Kidney (tissue), 13 donors: ENCODE measurements at regions not wholly inside any gene's neighbourhood (a gene's known extent, or its start where the extent isn't known, plus 50 kb on each side); places are given as distances from the start of the nearest gene placed in this dataset.

Experiments used
- DNase-seq, 5 donors: peaks; one replicate each; pipeline ENCODE4 v3.0.0-alpha.2; 2013 to 2020
- FAIRE-seq: peaks from 2 replicates; lab custom pipeline; 2012; peaks lifted over from hg19 to GRCh38; lab: Jason Lieb, UNC
- H3K27ac ChIP-seq, 2 donors: one replicate each; pipeline ENCODE4 v1.7.0; 2013; ENCODE audit warnings: low read depth in 2 of 2, low read length in 2 of 2, inconsistent platforms in 1 of 2
- H3K27me3 ChIP-seq: one replicate; pipeline ENCODE4 v1.7.1; 2013; ENCODE audit warnings: low read length, inconsistent platforms; ENCODE audit not compliant: control insufficient read depth, insufficient read depth
- H3K36me3 ChIP-seq, 3 donors: one replicate each; pipeline versions ENCODE4 v1.7.0 to v1.7.1; 2013; ENCODE audit warnings: low read length in 3 of 3, control low read depth in 1 of 3, inconsistent platforms in 1 of 3; ENCODE audit not compliant: insufficient read depth in 3 of 3, control insufficient read depth in 2 of 3
- H3K4me1 ChIP-seq, 3 donors: one replicate each; pipeline versions ENCODE4 v1.7.0 to v1.7.1; 2013; ENCODE audit warnings: low read length in 3 of 3, inconsistent platforms in 1 of 3, low read depth in 1 of 3; ENCODE audit not compliant: control insufficient read depth in 2 of 3, insufficient read depth in 2 of 3
- H3K4me3 ChIP-seq, 3 donors: one replicate each; pipeline versions ENCODE4 v1.7.0 to v1.8.1; 2013; ENCODE audit warnings: low read length in 3 of 3, control low read depth in 1 of 3, inconsistent platforms in 1 of 3
- H3K9ac ChIP-seq, 3 donors: one replicate each; pipeline versions ENCODE4 v1.7.0 to v1.7.1; 2013; ENCODE audit warnings: low read length in 3 of 3, control low read depth in 1 of 3, inconsistent platforms in 1 of 3
- H3K9me3 ChIP-seq, 3 donors: one replicate each; pipeline versions ENCODE4 v1.7.0 to v1.7.1; 2013; ENCODE audit warnings: low read length in 3 of 3, control low read depth in 1 of 3, inconsistent platforms in 1 of 3; ENCODE audit not compliant: control insufficient read depth in 2 of 3, insufficient read depth in 1 of 3
- CTCF ChIP-seq: IDR thresholded peaks from 3 replicates; pipeline ENCODE4 v1.5.1; 2012; ENCODE audit warnings: mild to moderate bottlenecking, moderate library complexity, borderline replicate concordance; ENCODE audit not compliant: insufficient read depth; ENCODE audit errors: extremely low read depth
- intact Hi-C: fragments of 100-400 bp; cut with DNase I; formaldehyde crosslinking; loops from one replicate; pipeline ENCODE4 v1.11.1; 2022
- donor health status: control.
- donor health status: control.
- donor health status: control.
- donor health status: control.
- donor health status: control.
- donor health status: DM: yes; HTN: yes; CAD: no.
- donor health status: Normal renal cell carcinoma (clear cell type).

GRCh38 chr6:48178700-48179099, 67.7 kb upstream of the PTCHD4 start:
- no peak overlapping the region for H3K9ac ChIP-seq
- no peaks in the 10 kb centered on the region for H3K9me3 ChIP-seq
- H3K36me3 ChIP-seq, result no peaks in the 10 kb centered on the region
- DNase-seq (no peak), FAIRE-seq (no peak)
- H3K4me1 ChIP-seq, result no peaks in the 10 kb centered on the region
- no peak overlapping the region for H3K27ac ChIP-seq
- no peak overlapping the region for H3K4me3 ChIP-seq
- no peak for TF ChIP-seq CTCF
- intact Hi-C loops, result no loop called here
- no peaks in the 10 kb centered on the region for H3K27me3 ChIP-seq

- no peak for TF ChIP-seq CTCF
- intact Hi-C loops, result no loop called here
- no peaks in the 10 kb centered on the region for H3K27me3 ChIP-seq
- H3K4me3 ChIP-seq, result no peak overlapping the region
- H3K27ac ChIP-seq, result no peak overlapping the region
- H3K9ac ChIP-seq, result no peak overlapping the region
- no peak for DNase-seq
- no peak for FAIRE-seq
- no peaks in the 10 kb centered on the region for H3K4me1 ChIP-seq
- H3K36me3 ChIP-seq, result no peaks in the 10 kb centered on the region
- no peaks in the 10 kb centered on the region for H3K9me3 ChIP-seq
These were observed 66.8 kb upstream of the PTCHD4 start for GRCh38 chr6:48177786-48178185.

- Histone ChIP-seq H3K9ac (no peak overlapping the region), H3K27ac (no peak overlapping the region), H3K27me3 (no peaks in the 10 kb centered on the region), H3K36me3 (no peaks in the 10 kb centered on the region), H3K9me3 (no peaks in the 10 kb centered on the region), H3K4me1 (no peaks in the 10 kb centered on the region), H3K4me3 (no peak overlapping the region)
- FAIRE-seq (no peak), DNase-seq (no peak)
- TF ChIP-seq CTCF, result no peak
- intact Hi-C loops, result no loop called here
These were observed 65.8 kb upstream of the PTCHD4 start for GRCh38 chr6:48176645-48177308.

GRCh38 chr6:48169635-48170034, 58.6 kb upstream of the PTCHD4 start:
- Histone ChIP-seq H3K4me3 (no peak overlapping the region), H3K36me3 (no peaks in the 10 kb centered on the region), H3K27me3 (no peaks in the 10 kb centered on the region), H3K27ac (no peak overlapping the region), H3K9ac (no peak overlapping the region), H3K4me1 (no peaks in the 10 kb centered on the region), H3K9me3 (no peaks in the 10 kb centered on the region)
- no peak for TF ChIP-seq CTCF
- intact Hi-C loops, result no loop called here
- no peak for FAIRE-seq
- DNase-seq, result no peak
